ENCODE measurements at regions not wholly inside any gene's neighbourhood (a gene's known extent, or its start where the extent isn't known, plus 50 kb on each side); places are given as distances from the start of the nearest gene placed in this dataset.

DNA sequence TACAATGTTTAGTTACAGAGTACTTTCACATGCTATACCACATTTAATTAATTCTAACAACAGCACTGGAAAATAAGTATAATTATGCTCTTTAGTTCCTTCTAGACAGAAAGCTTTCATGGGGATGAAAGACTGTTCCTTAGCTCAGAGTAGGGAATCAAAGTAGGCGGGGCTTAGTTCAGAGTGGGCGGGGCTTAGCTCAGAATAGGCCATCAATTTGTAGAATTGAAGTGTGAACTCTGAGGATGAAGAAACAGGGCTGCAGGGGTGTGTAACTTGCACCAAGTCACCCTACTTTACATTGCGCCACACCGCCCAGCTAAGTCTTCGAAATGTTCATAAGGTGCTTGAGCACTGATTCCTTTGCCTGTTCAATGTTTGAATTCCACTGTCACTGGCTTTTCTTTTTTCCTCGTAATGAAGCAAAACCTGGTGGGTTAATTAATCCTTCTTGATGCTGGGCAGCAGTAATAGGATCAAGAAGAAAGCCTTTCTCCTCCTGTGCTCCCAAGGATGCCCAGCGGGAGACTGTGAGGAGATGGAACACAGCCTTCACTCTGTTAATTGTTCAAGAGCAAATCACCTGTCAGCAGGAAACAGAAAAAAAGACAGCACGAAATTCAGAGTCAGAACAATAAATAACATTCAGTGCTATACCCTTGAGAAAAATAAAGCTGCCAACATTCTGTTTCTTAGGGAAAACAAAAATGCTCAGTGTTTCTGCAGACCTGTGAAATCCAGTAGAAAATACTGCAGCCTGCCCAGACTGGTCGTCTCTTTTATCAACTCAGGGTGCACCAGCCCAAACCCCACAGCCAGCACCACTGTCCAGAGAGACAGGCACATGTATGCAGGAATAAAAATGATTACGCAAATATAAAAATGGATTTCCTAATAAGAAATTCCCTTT is 66.5 kb upstream of the CAMK1G start:
- TF ChIP-seq CTCF (IDR thresholded peaks at IDR 0.05) (no peak), POLR2AphosphoS5 (IDR thresholded peaks at IDR 0.05) (no peak), EP300 (IDR thresholded peaks at IDR 0.05) (no peak)
